ENCODE measurements at regions not wholly inside any gene's neighbourhood (a gene's known extent, or its start where the extent isn't known, plus 50 kb on each side); places are given as distances from the start of the nearest gene placed in this dataset.

- TF ChIP-seq PAXIP1 (CRISPR knock-in tag; conservative IDR thresholded peaks at IDR 0.05): no peak
- TF ChIP-seq ZNF251 (CRISPR knock-in tag; IDR thresholded peaks at IDR 0.05): no peak
These were observed 312.5 kb downstream of the ZIC3 start (continued) for GRCh38 chrX:137878401-137878800.

- Histone ChIP-seq H3K4me1 (ENCODE audit: insufficient read depth, low read length) (no peaks in the 10 kb centered on the region), H3K4me2 (ENCODE audit: low read depth, low read length) (no peak overlapping the region), H3K36me3 (replicated peaks in 1 of 2; ENCODE audit: control insufficient read depth in 1 of 2, insufficient read depth in 2 of 2, low read length in 2 of 2) (no peaks in the 10 kb centered on the region), H3K4me3 (replicated peaks in 1 of 3; ENCODE audit: insufficient read depth in 1 of 3, low read depth in 2 of 3, low read length in 3 of 3) (no peak overlapping the region), H4K20me1 (ENCODE audit: insufficient read depth, low read length) (no peaks in the 10 kb centered on the region), H3K9ac (ENCODE audit: insufficient read depth, low read depth, low read length) (no peak overlapping the region), H3K79me2 (ENCODE audit: insufficient read depth, low read length) (no peaks in the 10 kb centered on the region), H3K9me3 (ENCODE audit: low read length) (no peaks in the 10 kb centered on the region), H3K27me3 (ENCODE audit: control insufficient read depth in 1 of 2, insufficient read depth in 2 of 2, low read length in 2 of 2) (no peaks in the 10 kb centered on the region), H3K27ac (ENCODE audit: extremely low read length, insufficient read depth, low read length) (no peak overlapping the region), H2AFZ (ENCODE audit: low read length) (no peak overlapping the region)
- BruUV-seq (replicated peaks): no TSS peak
- intact Hi-C loops (cut with micrococcal nuclease; ENCODE audit: unreplicated experiment) (no loop called here), in situ Hi-C loops (cut with HindIII; ENCODE audit: extremely low pct_ligation_motif_present, low pct_unique_long_range_greater_than_20kb) (no loop called here)
- FAIRE-seq (no peak), DNase-seq (ENCODE audit: low spot score) (no peak), ATAC-seq (no peak)
- ChIA-PET CTCF (ENCODE audit: low intra/inter-chr PET ratio, low total read pairs) (no interaction called here), POLR2A (no interaction called here)
- peak; percentile 71 to 88 for TF ChIP-seq MAFK (conservative IDR thresholded peaks at IDR 0.05 in 1 of 2, IDR thresholded peaks at IDR 0.05 in 1 of 2; ENCODE audit: low read length in 2 of 2)
- TF ChIP-seq FUBP1 (CRISPR knock-in tag; IDR thresholded peaks at IDR 0.05; ENCODE audit: borderline replicate concordance): no peak
- no peak for TF ChIP-seq MNT (IDR thresholded peaks at IDR 0.05)
- no peak for TF ChIP-seq SKIL (CRISPR knock-in tag; IDR thresholded peaks at IDR 0.05; ENCODE audit: borderline replicate concordance)
- no peak for TF ChIP-seq SMARCE1 (IDR thresholded peaks at IDR 0.05; ENCODE audit: borderline replicate concordance)
- TF ChIP-seq JUN (CRISPR knock-in tag; IDR thresholded peaks at IDR 0.05): no peak
- peak; percentile 81 for TF ChIP-seq MAFF (IDR thresholded peaks at IDR 0.05; ENCODE audit: low read depth, low read length)
- TF ChIP-seq MBNL3 (CRISPR knock-in tag; conservative IDR thresholded peaks at IDR 0.05): no peak
- WGBS (ENCODE audit: low lambda C conversion rate): 0% methylated on average over 1 of the region's 2 CpGs
These were observed 317.0 kb downstream of the ZIC3 start for GRCh38 chrX:137882960-137883359.
